Aorta (tissue), 5 donors: ENCODE measurements at regions not wholly inside any gene's neighbourhood (a gene's known extent, or its start where the extent isn't known, plus 50 kb on each side); places are given as distances from the start of the nearest gene placed in this dataset.
"Not testable (repeated sequence)": the region's sequence is repeated elsewhere in the genome, so short reads cannot be mapped to it uniquely, and the experiment has no call there.

Experiments used
- ATAC-seq: fragments of 200-7000 bp; cut with Tn5 transposase; one replicate; pipeline ENCODE4 v1.9.1; 2022; ENCODE audit warnings: moderate library complexity; ENCODE audit not compliant: low FRiP score
- DNase-seq, 2 donors: peaks; one replicate each; pipeline ENCODE4 v3.0.0-alpha.2; 2020
- H3K27ac ChIP-seq, 2 donors: one replicate each; pipeline ENCODE4 v1.5.1; 2013; ENCODE audit warnings: low read length in 2 of 2, mild to moderate bottlenecking in 2 of 2, moderate library complexity in 2 of 2, control low read depth in 1 of 2, inconsistent platforms in 1 of 2, low read depth in 1 of 2
- H3K27me3 ChIP-seq, 2 donors: one replicate each; pipeline ENCODE4 v1.6.1; 2013; ENCODE audit warnings: control low read depth in 1 of 2, low read length in 1 of 2, mild to moderate bottlenecking in 1 of 2, moderate library complexity in 1 of 2; ENCODE audit not compliant: insufficient read depth in 2 of 2, control insufficient read depth in 1 of 2
- H3K36me3 ChIP-seq, 2 donors: one replicate each; pipeline ENCODE4 v1.6.1; 2013; ENCODE audit warnings: control low read depth in 1 of 2, low read length in 1 of 2, mild to moderate bottlenecking in 1 of 2; ENCODE audit not compliant: insufficient read depth in 2 of 2, control insufficient read depth in 1 of 2
- H3K4me1 ChIP-seq, 2 donors: one replicate each; pipeline ENCODE4 v1.6.1; 2013; ENCODE audit warnings: low read length in 2 of 2, control low read depth in 1 of 2, mild to moderate bottlenecking in 1 of 2, moderate library complexity in 1 of 2; ENCODE audit not compliant: insufficient read depth in 2 of 2, control insufficient read depth in 1 of 2
- H3K4me3 ChIP-seq, 2 donors: one replicate each; pipeline ENCODE4 v1.5.1; 2013; ENCODE audit warnings: low read length in 2 of 2, control low read depth in 1 of 2, mild to moderate bottlenecking in 1 of 2
- H3K9me3 ChIP-seq: one replicate; pipeline ENCODE4 v1.6.1; 2013; ENCODE audit warnings: mild to moderate bottlenecking, low read length; ENCODE audit not compliant: control insufficient read depth
- WGBS, 2 donors: extraction: QIAGEN DNeasy Blood & Tissue Kit; methylation state at CpG; one replicate each; pipeline ENCODE4 v1.1.7; 2013; 5-methylcytosine and 5-hydroxymethylcytosine counted together
- intact Hi-C, 2 donors: fragments of 100-400 bp; cut with DNase I; formaldehyde crosslinking; loops; one replicate each; pipeline versions ENCODE4 v1.14.2 to v1.15.0; 2022
- donor health status: healthy with polysubstance abuse.
- donor health status: Bipolar disorder and iron deficiency.
- donor health status: DM: no; HTN: no; CAD: no.
- donor health status: DM: no; HTN: no; CAD: no.
- donor health status: DM: yes; HTN: yes; CAD: no.

DNA sequence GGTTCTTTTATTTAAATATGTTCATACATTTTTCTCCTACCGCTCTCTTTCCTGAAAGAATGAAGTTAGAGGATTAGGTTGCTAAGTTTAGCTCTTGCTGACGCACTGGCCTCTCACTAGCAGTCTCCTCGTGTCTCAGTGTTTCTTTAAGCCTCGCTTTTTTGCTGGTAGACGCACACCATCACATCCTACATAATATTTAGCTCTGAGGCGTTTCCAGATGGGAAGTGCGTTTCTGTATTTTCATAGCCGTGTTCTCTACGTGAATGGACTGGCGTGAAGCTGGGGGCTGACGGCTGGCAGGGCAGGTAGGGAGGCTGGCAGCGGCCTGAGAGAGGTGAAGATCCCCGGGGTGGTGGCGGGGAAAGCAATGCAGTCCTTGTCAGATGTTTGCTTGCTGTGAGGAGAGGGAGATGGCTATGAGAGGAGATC is 79.2 kb upstream of the SPRY4 start:
- no peak overlapping the region for H3K27ac ChIP-seq
- no peaks in the 10 kb centered on the region for H3K27me3 ChIP-seq
- H3K9me3 ChIP-seq = no peaks in the 10 kb centered on the region
- WGBS, 2 donors = 17 to 22% methylated on average over 14 of the region's 14 CpGs
- DNase-seq (peak in 1 of 2 donors; percentile 67), ATAC-seq (no peak)
- H3K4me3 ChIP-seq = no peak overlapping the region
- no peaks in the 10 kb centered on the region for H3K36me3 ChIP-seq
- H3K4me1 ChIP-seq = no peaks in the 10 kb centered on the region
- intact Hi-C loops = no loop called here

DNA sequence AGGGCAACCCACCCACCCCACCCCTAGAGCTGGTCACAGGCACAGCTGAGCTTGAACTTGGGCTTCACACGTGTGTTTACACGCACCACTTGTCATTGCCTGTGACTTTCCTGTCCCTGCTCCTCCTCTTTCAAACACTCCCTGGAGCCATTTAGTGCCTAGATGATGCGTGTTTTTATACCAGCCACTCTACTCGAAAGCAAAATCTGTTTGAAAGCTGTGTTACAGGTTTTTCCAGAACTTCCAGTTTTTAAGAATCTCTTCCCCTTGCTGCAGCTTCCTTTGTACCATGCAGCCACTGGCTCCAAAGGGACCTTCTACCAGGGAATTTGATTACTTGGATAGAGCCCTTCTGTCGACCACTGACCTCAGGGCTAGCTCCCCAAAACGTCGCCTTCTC is 78.8 kb upstream of the SPRY4 start:
- Histone ChIP-seq H3K36me3 (no peaks in the 10 kb centered on the region), H3K9me3 (no peaks in the 10 kb centered on the region), H3K4me3 (no peak overlapping the region), H3K27ac (peak overlapping the region in 1 of 2 donors; percentile 6), H3K4me1 (no peaks in the 10 kb centered on the region), H3K27me3 (no peaks in the 10 kb centered on the region)
- WGBS, 2 donors = 44 to 46% methylated on average over 7 of the region's 7 CpGs
- intact Hi-C loops = no loop called here
- ATAC-seq = no peak
- DNase-seq = no peak

DNA sequence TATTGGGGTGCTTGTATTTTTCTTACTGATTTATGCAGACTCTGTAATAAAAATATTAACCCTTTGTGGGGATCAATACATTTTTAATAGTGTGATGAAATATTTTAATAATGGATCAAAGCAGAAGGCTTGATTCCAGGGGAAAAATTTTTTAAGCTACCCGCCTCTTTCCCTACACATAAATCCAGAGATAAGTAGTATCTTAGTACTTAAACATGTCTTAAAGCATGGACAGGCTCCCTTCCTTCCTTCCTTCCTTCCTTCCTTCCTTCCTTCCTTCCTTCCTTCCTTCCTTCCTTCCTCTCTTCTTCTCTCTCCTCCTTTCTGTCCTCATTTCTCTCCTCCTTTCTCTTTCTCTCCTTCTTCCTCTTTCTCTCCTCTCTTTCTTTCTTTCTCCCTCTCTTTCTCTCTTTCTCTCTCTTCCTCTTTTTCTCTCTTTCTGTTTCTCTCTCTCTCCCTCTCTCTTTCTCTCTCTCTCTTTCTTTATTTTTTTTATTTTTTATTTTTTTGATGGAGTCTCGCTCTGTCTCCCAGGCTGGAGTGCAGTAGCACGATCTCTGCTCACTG is 78.0 kb upstream of the SPRY4 start:
- Histone ChIP-seq H3K27me3 (no peaks in the 10 kb centered on the region), H3K36me3 (no peaks in the 10 kb centered on the region), H3K9me3 (no peaks in the 10 kb centered on the region), H3K27ac (no peak overlapping the region), H3K4me3 (no peak overlapping the region), H3K4me1 (no peaks in the 10 kb centered on the region)
- DNase-seq (no peak), ATAC-seq (no peak)
- 96% methylated on average over 3 of the region's 3 CpGs for WGBS, 2 donors
- intact Hi-C loops = no loop called here

DNA sequence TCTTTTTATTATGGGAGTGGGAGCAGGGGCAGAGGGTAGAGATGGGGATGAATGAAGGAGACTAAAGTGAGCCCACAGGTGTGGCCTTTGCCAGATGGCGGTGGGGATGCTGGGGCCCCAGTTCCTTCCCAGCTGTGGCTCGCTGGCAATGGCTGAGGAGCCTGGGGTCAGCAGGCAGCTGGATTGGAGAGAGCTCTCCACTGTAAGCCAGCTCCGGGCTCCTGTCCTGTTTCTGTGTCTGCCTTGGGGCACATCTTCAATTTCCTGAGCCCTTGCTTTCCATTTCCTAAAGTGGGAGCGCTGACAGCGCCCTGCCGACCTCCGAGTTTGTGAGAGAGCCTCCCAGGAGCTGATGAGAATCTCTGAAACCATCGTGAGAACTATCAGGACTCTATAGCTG is 75.6 kb upstream of the SPRY4 start:
- H3K4me1 ChIP-seq = no peaks in the 10 kb centered on the region
- H3K36me3 ChIP-seq = no peaks in the 10 kb centered on the region
- WGBS, 2 donors = 94% methylated on average over 8 of the region's 8 CpGs
- DNase-seq = peak in 1 of 2 donors; percentile 43
- H3K27me3 ChIP-seq = no peaks in the 10 kb centered on the region
- peaks cover 3% of the 10 kb centered on the region for H3K9me3 ChIP-seq
- H3K4me3 ChIP-seq = no peak overlapping the region
- no peak for ATAC-seq
- no peak overlapping the region for H3K27ac ChIP-seq
- intact Hi-C loops = no loop called here

DNA sequence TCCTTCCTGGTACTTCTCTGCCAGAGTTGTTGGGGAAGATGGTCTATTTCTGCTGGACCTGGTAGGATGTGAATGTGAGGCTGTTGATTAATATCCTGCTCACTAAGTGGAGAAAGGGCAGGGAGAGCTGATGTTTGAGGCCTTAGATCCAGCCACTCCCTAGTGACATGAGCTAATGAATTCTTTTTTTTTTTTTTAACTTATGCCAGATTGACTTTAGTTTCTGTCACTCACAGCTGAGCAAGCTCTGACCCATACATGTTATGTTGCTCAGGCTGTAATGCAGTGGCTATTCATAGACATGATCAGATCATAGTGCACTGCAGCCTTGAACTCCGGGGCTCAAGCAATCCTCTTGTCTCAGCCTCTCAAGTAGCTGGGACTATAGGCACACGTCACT is 75.1 kb upstream of the SPRY4 start:
- ATAC-seq (no peak), DNase-seq (no peak)
- Histone ChIP-seq H3K9me3 (peaks cover 3% of the 10 kb centered on the region), H3K36me3 (no peaks in the 10 kb centered on the region), H3K4me1 (no peaks in the 10 kb centered on the region), H3K4me3 (no peak overlapping the region), H3K27ac (no peak overlapping the region), H3K27me3 (no peaks in the 10 kb centered on the region)
- intact Hi-C loops = no loop called here
- 88 to 92% methylated on average over 2 of the region's 2 CpGs for WGBS, 2 donors

DNA sequence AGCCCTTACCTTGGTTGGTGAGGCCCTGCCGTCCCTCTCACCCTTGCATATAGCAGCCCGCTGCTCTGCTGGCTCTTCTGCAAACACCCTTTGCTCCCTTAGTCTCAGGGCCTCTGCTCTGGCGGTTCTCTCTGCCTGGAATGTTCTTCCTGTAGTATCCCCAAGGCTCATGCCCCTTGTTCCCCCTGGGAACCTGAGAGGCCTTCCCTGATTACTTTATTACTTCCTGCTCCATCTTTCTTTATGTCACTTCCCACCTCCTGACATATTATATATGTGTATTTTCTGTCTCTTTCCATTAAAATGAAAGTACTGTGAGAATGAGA is 73.9 kb upstream of the SPRY4 start:
- WGBS, 2 donors = 97% methylated on average over 3 of the region's 3 CpGs
- Histone ChIP-seq H3K4me1 (no peaks in the 10 kb centered on the region), H3K9me3 (peaks cover 3% of the 10 kb centered on the region), H3K27me3 (no peaks in the 10 kb centered on the region), H3K4me3 (no peak overlapping the region), H3K36me3 (no peaks in the 10 kb centered on the region), H3K27ac (no peak overlapping the region)
- intact Hi-C loops = no loop called here
- ATAC-seq = no peak
- peak in 1 of 2 donors; percentile 34 for DNase-seq

DNA sequence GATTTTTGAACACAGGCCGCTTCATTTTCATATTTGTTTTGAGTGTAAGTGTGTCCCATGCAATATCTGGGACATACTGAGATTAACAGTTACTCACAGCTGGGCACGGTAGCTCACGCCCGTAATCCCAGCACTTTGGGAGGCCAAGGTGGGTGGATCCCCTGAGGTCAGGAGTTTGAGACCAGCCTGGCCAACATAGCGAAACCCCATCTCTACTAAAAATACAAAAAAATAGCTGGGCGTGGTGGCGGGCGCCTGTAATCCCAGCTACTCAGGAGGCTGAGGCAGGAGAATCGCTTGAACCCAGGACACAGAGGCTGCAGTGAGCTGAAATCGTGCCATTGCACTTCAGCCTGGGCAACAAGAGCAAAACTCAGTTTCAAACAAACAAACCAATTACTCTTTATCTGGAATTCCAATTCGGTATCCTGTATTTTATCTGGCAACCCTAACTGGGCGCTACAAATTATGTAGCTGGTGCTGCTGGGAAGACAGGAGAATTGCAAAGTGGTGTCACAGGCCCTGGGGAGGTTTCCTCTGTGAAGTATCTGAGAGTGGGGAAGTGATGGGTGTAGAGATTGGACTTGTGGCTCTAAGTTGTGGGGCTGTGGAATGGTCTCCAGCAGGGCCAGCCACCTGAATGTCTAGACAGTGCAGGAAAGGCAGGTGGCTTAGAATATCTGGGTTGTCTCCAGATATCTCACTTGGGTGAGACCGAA is 73.3 kb upstream of the SPRY4 start:
- DNase-seq, H3K27me3 ChIP-seq, H3K4me3 ChIP-seq, intact Hi-C loops, H3K4me1 ChIP-seq, H3K9me3 ChIP-seq, ATAC-seq, H3K36me3 ChIP-seq, H3K27ac ChIP-seq: not testable (repeated sequence)
- whole genome bisulfite sequencing, 2 donors = 82 to 87% methylated on average over 13 of the region's 13 CpGs

DNA sequence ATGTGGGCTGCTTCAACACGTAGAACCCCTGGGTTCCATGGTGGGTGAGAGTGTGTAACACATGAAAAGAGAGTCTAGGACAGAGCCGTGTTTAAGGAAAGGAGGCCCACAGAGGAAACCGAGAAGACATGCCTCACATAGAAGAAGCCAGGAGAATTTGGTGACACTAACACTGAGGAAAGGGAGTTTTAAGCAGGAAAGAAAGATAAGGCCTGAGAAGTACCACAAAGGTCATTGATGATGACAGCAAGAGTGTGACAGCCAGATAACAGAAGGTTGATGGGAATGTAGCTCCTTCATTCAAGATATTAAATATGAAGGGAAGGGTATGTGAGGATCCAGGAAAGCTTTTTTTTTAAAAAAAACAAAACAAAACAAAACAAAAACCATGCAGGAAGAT is 72.4 kb upstream of the SPRY4 start:
- H3K9me3 ChIP-seq = peaks cover 3% of the 10 kb centered on the region
- intact Hi-C loops = no loop called here
- DNase-seq = no peak
- no peak overlapping the region for H3K27ac ChIP-seq
- H3K27me3 ChIP-seq = no peaks in the 10 kb centered on the region
- H3K4me3 ChIP-seq = no peak overlapping the region
- H3K36me3 ChIP-seq = no peaks in the 10 kb centered on the region
- no peaks in the 10 kb centered on the region for H3K4me1 ChIP-seq
- no peak for ATAC-seq
- 93 to 98% methylated on average over 3 of the region's 3 CpGs for WGBS, 2 donors

DNA sequence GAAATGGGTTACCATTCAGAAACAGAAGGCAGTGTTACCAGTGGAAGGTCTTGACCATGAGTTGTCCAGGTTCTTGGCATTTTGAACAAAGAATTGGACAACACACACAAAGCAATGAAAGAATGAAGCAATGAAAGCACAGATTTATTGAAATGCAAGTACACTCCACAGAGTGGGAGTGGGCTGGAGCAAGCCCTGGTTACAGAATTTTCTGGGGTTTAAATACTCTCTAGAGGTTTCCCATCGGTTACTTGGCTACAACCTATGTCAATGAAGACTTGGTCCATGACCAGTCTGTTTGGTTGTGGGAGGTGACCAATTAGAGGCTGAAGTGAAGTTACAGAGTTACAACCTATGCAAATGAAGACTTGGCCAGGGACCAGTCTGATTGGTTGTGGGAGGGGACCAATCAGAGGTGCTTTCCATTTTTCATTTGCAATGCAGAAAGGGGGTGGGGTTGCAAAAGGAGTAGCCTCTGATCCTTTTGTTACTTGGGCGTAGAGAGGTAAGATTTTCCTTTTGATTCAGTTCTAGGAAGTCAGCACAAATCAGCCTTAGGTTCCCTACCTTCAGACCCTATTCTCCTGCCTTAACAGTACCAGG is 71.7 kb upstream of the SPRY4 start:
- intact Hi-C loops = no loop called here
- DNase-seq (no peak), ATAC-seq (no peak)
- no peaks in the 10 kb centered on the region for H3K27me3 ChIP-seq
- H3K4me1 ChIP-seq = no peaks in the 10 kb centered on the region
- 97 to 98% methylated on average over 2 of the region's 2 CpGs for WGBS, 2 donors
- H3K27ac ChIP-seq = no peak overlapping the region
- H3K4me3 ChIP-seq = no peak overlapping the region
- peaks cover 3% of the 10 kb centered on the region for H3K9me3 ChIP-seq
- no peaks in the 10 kb centered on the region for H3K36me3 ChIP-seq
